NB4 (cell line): ENCODE measurements at regions not wholly inside any gene's neighbourhood (a gene's known extent, or its start where the extent isn't known, plus 50 kb on each side); places are given as distances from the start of the nearest gene placed in this dataset.

ENCODE experiments used
- DNase-seq: peaks from one replicate; pipeline ENCODE4 v3.0.0; 2010; ENCODE audit warnings: low read depth
- H3K4me3 ChIP-seq: one replicate; pipeline ENCODE4 v1.5.1; 2011; ENCODE audit warnings: mild to moderate bottlenecking, low read depth, low read length, moderate library complexity
- CTCF ChIP-seq: IDR thresholded peaks from one replicate; pipeline ENCODE4 v1.5.1; 2012; ENCODE audit warnings: low read depth, low read length
- MAX ChIP-seq: IDR thresholded peaks from 2 replicates; pipeline ENCODE4 v1.6.1; 2011; ENCODE audit warnings: low read depth, low read length
- MYC ChIP-seq: IDR thresholded peaks from 2 replicates; pipeline ENCODE4 v1.6.1; 2011; ENCODE audit warnings: low read depth, low read length
- POLR2A ChIP-seq: IDR thresholded peaks from 2 replicates; pipeline ENCODE4 v1.6.1; 2011; ENCODE audit warnings: mild to moderate bottlenecking; ENCODE audit not compliant: insufficient read length; ENCODE audit errors: extremely low read depth

- TF ChIP-seq POLR2A (no peak), MAX (no peak)
- H3K4me3 ChIP-seq = no peak overlapping the region
- DNase-seq = no peak
These were observed 375.4 kb upstream of the PITX2 start for GRCh38 chr4:110998320-110998719.

- no peak overlapping the region for H3K4me3 ChIP-seq
- no peak for DNase-seq
- TF ChIP-seq POLR2A = no peak
- TF ChIP-seq MYC = no peak
- no peak for TF ChIP-seq MAX
- no peak for TF ChIP-seq CTCF
These were observed 388.6 kb upstream of the PITX2 start for GRCh38 chr4:111011458-111011857.

GRCh38 chr4:111013846-111014245 lies 391.0 kb upstream of the PITX2 start:
- TF ChIP-seq CTCF = no peak
- no peak for TF ChIP-seq MYC
- no peak for TF ChIP-seq POLR2A
- TF ChIP-seq MAX = no peak
- H3K4me3 ChIP-seq = no peak overlapping the region
- no peak for DNase-seq

- no peak overlapping the region for H3K4me3 ChIP-seq
- TF ChIP-seq CTCF = no peak
- no peak for TF ChIP-seq MYC
- TF ChIP-seq MAX = no peak
- TF ChIP-seq POLR2A = no peak
- no peak for DNase-seq
These were observed 391.7 kb upstream of the PITX2 start for GRCh38 chr4:111014537-111014936.

GRCh38 chr4:111016416-111016815 lies 393.5 kb upstream of the PITX2 start:
- no peak overlapping the region for H3K4me3 ChIP-seq
- TF ChIP-seq MYC (no peak), POLR2A (no peak), MAX (no peak), CTCF (no peak)
- DNase-seq = no peak

- no peak overlapping the region for H3K4me3 ChIP-seq
- no peak for DNase-seq
- TF ChIP-seq MAX (no peak), MYC (no peak), POLR2A (no peak), CTCF (no peak)
These were observed 395.3 kb upstream of the PITX2 start for GRCh38 chr4:111018216-111018615.
